GM12865 (cell line): ENCODE measurements at regions not wholly inside any gene's neighbourhood (a gene's known extent, or its start where the extent isn't known, plus 50 kb on each side); places are given as distances from the start of the nearest gene placed in this dataset.

Experiments used
- DNase-seq: peaks from one replicate; pipeline ENCODE4 v3.0.0; 2010; ENCODE audit warnings: low read depth
- H3K4me3 ChIP-seq: 2 replicates; pipeline ENCODE4 v1.5.1; 2011; ENCODE audit warnings: mild to moderate bottlenecking, low read depth, low read length, control low read depth
- TF ChIP-seq, protein P1 (sequence below): IDR thresholded peaks from 2 replicates; pipeline ENCODE4 v1.5.1; 2011; ENCODE audit warnings: low read length, control low read depth, low read depth, inconsistent platforms; ENCODE audit not compliant: insufficient read depth; ENCODE audit errors: missing control alignments

DNA sequence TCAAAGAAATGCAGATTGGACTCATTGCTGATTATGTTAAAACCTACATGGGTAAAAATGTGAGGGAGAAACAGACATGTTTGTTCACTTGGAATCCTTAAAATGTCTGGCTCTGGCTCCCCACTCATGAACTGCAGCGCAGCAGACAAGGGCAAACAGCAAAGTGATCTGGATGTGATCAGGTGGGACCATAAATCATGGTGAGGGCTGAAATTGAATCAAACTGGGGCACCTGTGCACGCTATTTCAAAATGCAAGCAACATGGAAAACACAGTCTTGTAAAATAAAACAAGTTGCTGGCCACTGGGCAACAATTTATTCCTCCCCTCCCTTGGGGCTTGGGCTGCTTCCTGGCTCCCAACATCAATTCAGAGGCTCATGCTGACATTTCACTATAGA, 373.4 kb downstream of the SEC16B start:
- no peak for DNase-seq
- H3K4me3 ChIP-seq, result no peak overlapping the region
- TF ChIP-seq, protein P1, sequence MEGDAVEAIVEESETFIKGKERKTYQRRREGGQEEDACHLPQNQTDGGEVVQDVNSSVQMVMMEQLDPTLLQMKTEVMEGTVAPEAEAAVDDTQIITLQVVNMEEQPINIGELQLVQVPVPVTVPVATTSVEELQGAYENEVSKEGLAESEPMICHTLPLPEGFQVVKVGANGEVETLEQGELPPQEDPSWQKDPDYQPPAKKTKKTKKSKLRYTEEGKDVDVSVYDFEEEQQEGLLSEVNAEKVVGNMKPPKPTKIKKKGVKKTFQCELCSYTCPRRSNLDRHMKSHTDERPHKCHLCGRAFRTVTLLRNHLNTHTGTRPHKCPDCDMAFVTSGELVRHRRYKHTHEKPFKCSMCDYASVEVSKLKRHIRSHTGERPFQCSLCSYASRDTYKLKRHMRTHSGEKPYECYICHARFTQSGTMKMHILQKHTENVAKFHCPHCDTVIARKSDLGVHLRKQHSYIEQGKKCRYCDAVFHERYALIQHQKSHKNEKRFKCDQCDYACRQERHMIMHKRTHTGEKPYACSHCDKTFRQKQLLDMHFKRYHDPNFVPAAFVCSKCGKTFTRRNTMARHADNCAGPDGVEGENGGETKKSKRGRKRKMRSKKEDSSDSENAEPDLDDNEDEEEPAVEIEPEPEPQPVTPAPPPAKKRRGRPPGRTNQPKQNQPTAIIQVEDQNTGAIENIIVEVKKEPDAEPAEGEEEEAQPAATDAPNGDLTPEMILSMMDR, result no peak

DNA sequence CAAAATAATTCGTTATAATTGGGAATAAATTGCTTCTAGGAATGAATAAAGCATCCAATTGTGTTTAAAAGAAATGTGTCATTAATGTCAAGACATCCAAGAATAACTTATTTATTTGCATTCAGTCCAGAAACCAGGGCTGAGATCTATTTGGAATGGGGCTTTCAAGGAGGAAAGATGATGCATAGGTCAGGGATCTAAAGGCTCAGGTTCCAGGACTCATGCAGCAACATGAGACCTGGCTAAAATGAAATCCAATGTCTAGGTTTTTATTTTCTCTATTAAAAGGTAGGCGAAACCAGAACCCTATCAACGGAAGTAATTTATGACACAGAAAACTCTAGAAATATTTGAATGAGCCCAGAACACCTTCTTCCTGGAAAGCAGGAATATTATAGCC, 376.8 kb downstream of the SEC16B start:
- no peak for DNase-seq
- TF ChIP-seq, protein P1, result no peak
- no peak overlapping the region for H3K4me3 ChIP-seq

DNA sequence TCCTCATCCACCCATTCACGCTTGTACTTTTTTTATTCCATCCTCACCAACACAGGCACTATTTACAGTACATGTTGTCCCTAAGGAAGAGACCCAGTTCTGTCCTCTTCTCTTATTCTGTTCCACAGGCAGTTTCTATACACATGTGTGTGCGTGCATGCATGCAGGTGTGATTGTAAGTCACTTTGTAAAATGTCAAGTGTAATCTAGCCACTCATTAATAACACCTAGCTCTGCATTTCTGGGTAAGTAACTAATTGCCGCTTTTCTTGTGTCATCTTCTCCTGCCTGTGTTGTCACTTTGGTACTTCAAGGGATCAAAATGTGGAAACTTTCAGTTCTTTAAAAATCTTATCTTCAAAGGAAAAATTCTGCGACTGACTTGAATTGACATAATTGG, 377.2 kb downstream of the SEC16B start:
- DNase-seq, result no peak
- H3K4me3 ChIP-seq, result no peak overlapping the region
- TF ChIP-seq, protein P1, result no peak

DNA sequence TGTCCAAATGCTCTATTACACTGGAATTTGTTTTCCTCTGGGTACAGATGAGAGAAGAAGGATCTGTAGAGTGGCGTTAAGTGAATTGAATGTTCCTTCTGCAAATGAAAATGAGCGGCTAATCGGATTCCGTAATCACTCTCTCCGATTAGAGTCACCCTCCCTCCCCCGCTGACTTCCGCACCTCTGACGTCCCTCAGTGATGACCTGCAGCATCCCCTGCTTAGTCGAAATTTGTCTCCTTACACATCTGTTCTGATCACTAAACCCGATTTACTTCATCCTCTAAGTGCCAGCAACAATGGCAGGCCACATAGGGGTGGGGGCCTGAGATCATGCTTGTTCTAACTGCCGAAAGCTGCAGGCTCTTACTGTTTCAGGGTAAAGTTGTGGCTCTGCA, 378.7 kb downstream of the SEC16B start:
- TF ChIP-seq, protein P1, result no peak
- H3K4me3 ChIP-seq, result no peak overlapping the region
- DNase-seq, result no peak

DNA sequence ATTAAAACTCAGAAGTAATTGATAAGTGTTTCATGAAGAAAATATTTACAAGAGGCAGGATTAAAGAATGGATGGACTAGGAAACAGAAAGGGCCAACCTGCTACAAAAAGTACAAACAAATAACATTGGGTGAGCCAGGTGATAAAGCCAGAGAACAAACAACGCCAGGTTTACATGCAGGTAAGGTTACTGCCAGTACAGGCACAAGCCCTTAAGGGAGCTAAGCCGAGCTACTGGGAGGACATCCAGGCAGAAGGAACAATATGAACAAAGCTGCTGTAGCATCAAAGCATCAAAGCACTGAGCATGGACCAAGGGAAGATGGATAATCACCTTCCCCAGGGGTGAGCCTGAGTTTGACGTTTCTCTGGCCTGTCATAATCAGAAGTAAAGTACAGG, 380.7 kb downstream of the SEC16B start:
- TF ChIP-seq, protein P1, result no peak
- H3K4me3 ChIP-seq, result no peak overlapping the region
- no peak for DNase-seq

DNA sequence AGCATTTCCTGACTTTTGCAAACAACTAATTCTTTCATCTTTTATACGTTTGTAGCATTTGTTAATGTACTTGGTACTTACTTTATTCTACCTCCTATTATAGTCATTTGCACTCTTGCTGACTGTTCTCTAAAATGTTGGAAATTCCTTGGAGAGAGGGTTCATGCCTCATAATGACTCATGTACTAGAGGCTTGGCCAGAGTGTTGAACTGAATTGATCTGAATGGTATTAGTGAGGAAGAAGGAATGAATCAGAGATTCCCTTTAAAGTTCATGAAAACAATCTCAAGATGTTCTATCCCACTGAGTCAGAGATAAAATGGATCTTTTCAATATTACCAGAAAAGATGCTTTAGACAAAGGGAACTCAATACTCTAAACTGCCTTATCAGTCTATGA, 383.4 kb downstream of the SEC16B start:
- DNase-seq, result no peak
- TF ChIP-seq, protein P1, result no peak
- H3K4me3 ChIP-seq, result no peak overlapping the region
